ENCODE measurements at regions not wholly inside any gene's neighbourhood (a gene's known extent, or its start where the extent isn't known, plus 50 kb on each side); places are given as distances from the start of the nearest gene placed in this dataset.

DNA sequence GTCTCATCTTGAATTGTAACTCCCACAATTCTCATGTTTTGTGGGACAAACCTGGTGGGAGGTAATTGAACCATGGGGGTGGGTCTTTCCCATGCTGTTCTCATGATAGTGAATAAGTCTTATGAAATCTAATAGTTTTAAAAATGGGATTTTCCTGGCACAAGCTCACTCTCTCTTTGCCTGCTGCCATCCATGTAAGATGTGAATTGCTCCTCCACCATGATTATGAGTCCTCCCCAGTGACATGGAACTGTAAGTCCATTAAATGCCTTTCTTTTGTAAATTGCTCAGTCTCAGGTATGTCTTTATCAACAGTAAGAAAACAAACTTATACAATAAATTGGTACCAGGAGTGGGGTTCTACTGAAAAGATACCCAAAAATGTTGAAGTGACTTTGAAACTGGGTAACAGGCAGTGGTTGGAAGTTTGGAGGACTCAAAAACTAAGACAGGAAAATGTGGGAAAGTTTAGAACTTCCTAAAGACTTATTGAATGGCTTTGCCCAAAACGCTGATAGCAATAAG is 601.4 kb downstream of the ZEB2 start:
- no peak for DNase-seq (ENCODE audit: low read depth)

DNA sequence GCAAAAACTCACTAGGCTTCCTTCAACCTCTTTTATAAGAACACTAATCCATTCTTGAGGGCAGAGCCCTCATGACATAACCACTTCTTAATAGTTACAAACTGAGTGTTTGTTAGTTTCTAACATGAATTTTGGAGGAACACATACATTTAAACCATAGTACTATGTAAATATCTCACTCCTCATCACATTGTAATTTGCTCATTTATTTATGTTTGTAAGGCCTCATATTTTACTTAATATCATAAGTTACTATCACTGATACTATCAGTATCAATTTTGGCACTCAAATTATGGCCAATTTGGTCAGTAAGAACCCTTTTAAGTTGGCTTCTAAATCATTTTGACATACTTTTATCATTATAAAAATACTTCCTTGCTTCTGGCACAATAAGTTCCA is 603.1 kb downstream of the ZEB2 start:
- DNase-seq (ENCODE audit: low read depth): no peak

DNA sequence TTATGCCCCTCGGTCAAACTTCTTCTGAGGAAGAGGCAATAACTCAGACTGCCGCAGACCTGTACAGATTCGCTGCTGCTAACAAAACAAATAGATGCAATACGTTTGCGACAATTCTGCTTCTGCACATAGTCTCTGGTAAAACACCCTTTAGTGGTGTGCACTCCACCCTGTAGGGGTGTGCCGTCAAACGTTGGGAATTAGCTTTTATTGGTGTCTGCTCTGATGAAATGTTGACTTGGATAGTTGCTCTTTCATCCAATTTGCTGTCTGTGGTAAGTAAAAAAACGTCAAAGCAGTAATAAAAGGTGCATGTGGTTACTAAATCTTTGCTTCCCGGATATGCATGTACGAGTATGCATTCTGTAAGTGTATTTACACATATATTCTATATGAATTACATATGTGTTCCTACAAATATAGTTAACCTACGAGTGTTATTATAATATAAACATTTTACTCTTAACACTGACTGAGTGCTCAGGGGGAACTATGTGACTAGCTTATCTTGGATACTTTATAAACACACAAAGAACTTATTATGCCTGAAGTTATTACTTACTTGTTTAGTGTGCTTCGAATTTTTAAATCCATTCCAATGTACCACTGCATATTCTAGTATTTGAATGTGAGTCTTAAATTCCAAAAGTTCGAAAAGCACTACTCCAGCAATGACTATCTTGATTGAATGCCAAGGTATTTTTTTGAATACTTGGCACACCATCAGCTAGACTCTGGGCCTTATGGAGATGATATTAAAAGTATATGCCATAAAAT is 610.2 kb downstream of the ZEB2 start:
- no peak for DNase-seq (ENCODE audit: low read depth)

DNA sequence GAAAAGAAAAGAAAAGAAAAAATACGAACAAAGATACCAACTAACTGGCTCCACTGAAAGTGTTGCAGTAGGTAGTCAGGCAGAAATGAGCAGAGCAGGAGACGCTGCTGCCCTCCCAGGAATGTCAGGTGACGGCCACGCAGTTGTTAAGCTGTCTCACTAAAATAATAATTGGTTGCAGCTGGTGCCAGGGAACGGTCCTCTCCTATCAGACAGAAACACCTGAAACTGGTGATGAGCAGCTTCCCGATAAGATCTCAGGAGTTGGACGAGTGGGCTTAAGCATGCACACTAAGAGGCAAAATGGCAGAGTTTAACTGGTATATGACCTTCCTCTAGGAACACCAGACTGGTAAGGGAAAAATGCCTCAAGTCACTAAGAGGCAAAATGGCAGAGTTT is 611.1 kb downstream of the ZEB2 start:
- no peak for DNase-seq (ENCODE audit: low read depth)

DNA sequence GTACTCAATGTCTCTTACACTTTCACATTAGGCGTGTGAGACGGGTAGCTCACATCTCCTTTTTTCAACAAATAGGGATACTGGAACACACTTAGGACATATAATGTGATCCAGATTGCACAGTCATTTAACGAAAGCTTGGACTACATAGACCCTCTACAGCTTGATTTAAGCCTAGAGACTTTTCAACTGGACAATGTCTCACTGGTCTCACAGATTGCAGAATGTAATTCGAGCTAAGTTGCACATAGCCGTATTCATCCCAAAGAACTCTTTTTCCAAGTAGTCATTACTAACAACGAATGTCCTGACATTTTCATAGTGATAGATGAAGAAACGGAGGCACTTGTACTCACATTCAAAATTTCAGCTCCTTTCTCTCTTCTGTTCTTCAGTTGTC is 612.1 kb downstream of the ZEB2 start:
- no peak for DNase-seq (ENCODE audit: low read depth)

DNA sequence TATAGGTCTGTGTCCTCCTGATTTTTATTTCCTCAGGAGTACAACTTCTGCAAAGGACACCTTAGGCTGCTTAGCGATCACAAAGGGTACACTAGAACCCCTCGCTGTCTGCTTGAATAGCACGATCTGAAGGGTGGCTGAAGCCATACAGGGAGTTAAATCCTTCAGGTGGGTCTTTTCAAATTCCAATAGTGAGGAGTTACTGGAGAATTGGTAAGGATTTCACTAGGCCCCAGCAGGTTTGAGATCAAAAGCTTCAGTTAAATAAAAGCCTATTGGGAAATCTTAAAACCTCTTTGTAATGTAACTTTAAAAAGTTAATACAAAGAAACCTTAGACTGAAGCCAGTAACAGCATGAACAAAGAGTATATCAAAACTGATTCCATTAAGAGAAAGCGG is 613.1 kb downstream of the ZEB2 start:
- no peak for DNase-seq (ENCODE audit: low read depth)

DNA sequence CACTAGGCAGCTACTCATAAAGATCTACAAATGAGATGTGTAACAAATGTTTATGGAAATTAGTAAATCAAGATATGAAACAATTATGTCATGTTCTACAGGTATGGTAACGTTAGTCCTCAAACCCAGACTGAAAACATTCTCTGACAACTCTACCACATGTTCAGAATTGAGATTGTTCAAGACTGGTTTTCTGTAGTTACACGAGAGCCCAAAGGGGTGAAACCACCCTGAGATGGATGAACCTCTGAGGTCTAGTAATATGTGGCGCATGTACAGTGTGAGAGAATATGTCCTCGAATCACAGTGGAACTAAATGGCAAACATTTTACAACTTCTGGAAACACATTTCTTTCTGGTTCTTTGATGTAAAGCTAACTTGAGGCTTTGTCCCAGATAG is 614.3 kb downstream of the ZEB2 start:
- DNase-seq (ENCODE audit: low read depth): no peak

DNA sequence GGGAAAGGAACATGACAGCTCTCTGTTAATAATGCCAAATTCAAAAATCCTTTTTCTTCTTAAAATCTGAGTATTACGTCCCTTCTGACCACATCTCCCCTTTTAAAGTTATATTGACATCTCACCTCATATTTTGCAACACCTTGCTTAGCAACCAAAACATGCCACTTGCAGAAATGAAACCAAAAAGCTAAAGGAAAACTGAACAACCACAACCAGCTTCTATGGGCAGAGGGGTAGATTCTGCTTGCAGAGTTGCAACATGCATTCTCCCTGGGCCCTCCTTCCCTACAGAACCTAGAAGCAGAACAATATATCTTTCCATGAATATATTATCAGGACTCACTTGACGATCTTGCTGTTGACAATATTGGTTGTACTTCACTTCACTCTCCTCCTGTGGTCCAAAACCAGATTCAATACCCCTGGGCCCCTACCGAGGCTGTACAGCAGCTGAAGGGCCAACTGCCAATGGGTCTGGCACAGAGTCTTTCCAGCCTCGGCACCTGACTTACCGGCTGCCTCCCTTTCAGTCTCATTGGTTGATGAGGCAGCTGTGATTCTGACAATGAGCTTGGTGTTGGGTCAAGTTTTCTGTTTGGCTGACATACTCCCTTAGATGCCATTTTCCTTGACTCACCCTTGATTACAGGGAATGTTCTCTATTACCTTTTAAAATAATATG is 616.6 kb downstream of the ZEB2 start:
- peak; percentile 51 for DNase-seq (ENCODE audit: low read depth)

DNA sequence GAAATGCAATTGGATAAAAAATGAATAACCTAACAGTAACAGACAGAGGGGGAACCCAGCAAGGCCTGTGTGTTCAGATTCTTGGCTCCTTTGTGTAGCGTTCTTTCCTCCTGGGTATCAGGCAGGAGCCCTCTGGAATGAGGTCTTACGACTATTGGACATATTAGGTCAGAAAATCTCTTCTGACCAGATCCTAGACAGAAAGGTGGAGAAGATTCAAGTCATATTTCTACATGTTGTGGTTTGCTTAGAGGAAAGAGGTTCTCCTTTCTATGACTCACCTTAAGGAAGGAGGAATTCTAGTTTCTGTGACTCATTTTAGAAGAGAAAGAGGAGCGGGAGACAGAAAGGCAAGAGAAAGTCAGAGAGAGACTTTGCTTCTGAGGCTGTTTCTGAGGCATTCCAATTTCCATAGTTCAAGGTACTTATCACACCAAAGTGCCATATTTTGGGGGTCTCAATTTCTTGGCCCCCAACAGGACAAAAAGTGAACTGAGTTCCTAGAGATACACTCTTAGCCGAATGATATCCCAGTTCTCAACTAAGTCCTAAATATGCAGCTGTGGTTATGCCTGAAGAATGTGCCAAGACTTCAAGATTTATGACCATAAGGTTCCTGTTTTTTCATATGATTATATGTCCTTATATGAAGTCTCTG is 618.6 kb downstream of the ZEB2 start:
- DNase-seq (ENCODE audit: low read depth): peak; percentile 97

DNA sequence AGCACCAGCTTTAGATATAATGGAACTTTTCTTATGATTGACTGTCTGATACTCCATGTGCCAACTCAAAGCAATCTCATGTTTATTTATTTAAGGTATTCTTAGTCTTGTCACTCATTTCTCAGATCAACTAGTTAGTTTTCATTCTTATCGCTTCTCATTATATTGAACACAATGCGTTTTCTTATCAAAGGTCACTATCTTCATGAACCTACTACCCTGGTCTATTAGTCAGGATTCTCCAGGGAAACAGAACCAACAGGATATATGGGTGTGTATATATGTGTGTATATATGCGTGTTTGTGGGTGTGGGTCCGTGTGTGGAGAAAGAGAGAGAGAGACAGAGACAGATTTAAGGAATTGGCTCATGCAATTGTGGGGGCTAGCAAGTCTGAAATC is 619.9 kb downstream of the ZEB2 start:
- DNase-seq (ENCODE audit: low read depth): no peak

DNA sequence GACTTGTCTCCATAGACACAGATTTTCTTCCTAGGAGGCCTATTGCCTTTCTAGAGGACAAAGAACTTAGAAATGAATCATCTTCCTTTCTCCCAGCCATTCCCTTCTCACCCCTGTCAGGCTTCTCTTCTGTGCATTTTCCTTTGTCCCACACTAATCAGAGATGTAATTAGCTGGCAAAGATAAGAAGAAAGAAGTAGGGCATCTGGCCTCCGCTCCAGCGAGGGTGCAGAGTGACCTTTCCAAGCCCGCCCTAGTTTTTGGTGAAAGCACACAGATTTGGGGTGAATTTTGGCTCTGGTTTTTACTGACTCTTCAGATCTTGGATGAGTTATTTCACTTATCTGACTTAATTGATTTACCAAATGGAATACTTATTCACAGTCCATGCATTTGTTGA is 626.5 kb downstream of the ZEB2 start:
- no peak for DNase-seq (ENCODE audit: low read depth)

DNA sequence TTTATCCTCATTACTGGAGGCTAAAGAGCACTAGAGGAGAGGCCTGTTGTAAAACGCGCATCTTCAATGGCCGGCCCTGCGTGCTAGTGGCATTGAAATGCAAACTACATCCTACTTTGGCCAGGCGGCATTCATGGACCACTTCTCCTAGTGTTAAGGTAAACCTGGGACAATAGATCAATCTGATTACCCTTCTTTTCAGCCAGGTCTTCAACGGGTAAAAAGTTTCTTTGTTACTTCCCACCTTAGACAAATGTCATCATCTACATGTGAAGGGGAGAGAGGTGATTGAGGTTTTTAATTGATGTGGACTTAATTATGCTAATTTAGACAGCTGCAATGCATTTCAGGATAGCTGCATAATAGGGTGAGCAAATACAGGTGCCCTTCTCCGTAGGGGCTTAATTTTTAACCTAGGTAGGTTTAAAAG is 628.0 kb downstream of the ZEB2 start:
- DNase-seq (ENCODE audit: low read depth): no peak

DNA sequence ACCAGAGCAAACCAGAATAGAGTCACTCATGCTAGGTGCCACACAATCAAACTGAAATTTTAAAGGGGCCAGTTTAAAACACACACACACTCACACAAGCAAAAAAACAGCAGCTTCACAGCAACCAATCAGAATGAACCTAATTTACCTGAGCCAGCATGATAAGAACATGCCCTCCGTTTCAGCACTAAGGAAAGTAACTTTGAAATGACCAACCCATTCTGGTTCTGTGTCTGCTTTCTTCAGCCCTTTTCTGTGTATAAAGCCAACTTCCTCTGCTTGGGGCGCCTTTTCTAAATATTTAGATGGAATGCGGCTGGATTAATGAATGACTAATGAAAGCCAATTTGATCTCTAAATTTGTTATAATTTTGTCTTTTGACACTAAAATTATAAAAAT is 629.1 kb downstream of the ZEB2 start:
- DNase-seq (ENCODE audit: low read depth): no peak

DNA sequence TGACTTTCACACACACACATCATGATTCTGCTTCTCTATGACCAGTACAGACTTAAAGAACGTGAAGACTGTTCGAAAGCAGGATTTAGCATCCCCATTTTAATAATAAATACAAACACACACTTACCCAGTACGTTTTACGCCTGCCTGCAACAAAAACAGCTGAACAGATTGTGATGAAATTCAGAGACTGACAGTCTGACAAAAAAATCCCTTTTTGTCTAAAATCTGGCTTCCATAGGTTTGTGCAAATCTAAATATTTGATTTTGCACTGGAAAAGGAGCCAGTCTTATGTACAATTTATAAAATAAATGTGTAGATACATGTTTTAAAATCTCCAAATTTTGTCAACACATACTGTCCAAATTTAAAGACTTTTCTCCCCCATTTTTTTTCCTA is 630.7 kb downstream of the ZEB2 start:
- no peak for DNase-seq (ENCODE audit: low read depth)

DNA sequence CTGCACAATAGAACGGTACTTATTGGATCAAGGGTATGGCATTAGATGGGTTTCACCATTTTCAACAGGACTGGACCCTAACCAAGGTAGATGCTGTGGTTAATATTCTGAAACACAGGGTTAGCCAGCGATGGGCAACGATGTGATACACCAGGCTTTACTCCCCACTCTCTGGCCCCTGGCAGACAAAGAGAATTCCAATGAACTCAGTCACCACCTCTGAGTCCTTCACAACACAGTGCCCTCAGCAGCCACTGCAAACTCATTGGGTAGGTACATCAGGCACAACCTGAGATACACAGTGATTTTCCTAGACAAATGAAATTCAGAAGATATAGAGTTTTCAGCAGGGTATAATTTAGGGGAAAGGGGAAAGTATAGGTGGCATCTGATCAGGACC is 634.5 kb downstream of the ZEB2 start:
- DNase-seq (ENCODE audit: low read depth): peak; percentile 24

DNA sequence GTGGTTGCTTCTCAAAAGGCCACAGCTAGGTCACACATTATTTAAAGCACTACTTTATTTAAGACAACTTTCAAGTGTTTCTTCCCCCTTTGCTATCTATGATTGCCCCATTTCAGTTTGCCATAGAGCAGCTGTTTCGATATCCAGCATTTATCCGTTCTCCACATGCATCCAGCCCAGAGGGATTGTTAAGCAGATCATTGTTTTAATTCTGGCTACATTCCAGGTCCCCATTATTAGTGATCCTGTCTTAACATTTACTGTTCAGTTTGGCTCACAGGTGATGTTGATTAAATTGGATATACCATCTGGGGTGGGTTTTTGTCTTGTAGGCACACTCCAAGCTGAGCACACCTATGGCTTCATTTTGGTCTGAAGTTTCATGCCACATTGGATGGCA is 638.7 kb downstream of the ZEB2 start:
- no peak for DNase-seq (ENCODE audit: low read depth)

DNA sequence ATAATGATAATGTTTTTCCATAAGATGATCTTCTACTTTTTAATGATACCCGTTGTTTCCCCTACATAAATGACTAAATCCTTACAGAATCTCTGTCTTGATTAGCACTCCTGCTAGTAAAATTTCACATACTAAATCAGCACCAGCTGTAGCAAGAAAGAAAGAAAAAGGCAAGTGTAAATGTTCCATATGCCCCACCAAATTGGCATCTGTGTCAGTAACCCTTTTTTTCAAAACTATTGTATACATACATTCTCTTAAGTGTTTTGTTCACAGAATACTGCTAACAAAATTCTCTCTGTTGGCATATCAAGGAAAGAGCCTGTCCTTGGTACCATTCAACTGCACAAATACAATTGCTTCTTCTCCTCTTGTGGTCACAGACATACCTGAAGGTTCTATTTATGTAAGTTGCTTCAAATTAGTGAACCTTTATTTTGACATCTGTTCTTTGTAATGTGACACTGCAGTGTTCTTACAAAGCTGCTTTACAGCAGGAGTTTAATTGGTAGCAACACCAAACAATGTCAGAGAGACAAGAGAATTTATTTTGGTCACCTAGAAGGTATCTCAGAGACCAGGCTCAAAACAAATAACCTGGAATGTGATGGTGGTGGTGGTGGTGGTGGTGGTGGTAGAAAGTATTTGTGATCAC is 641.9 kb downstream of the ZEB2 start:
- no peak for DNase-seq (ENCODE audit: low read depth)

DNA sequence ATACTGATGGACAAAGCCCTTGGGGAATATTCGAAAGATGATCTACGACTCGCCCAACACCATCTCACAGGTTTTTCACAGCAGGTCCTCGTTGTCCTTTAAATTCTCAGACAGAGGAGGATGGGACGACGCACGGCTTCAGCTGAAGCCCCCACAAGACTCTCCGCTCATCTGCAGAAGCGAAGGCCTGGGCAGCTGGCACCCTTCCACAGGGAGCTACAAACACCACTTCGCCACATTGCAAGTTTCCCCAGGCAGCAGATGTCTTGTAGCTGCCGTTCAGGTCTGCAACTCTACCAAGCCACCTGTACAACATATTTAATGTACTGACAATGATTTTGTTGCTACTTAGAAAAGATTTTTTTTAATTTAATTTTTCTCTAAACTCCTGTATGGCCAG is 642.9 kb downstream of the ZEB2 start:
- DNase-seq (ENCODE audit: low read depth): no peak

DNA sequence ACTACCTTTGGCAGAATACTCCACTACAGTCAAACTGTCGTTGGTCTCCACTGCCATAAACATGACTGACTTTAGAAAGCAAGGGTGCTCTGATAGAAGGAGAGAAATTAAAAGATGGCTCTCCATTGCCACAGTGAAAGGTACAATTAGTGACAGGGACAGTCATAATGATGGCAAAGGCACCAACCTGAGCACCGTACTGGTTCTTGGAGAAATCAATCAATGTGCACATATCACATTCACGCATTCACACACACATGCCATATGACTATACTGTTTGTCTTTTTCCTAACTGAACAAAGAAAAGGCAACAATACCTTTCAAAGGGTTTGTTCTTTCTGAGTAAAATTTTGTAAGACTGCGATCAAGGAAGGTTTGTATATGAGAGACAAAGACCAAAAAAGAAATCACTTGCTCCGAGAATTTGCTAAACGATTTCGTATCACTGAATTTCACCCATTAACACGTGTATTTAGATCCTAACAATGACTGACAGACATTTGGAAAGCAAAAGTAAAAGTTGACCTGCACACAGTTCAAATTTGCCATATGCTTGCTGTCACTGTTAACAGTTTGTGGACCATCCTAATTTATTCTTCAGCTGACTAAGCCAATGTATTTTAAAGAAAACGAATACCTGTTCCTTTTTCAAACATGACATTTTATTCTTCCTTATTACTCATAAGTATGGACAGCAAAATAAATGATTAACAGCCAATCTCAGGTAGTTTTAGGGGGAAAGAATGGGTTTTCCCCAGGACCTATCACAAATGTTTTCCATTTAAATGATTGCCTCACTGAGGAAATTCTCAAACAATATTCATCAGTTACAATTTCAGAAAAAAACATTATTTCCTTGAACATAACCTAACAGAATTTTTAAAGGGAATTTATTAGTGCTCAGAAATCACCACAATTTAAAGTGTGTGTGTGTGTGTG is 644.4 kb downstream of the ZEB2 start:
- no peak for DNase-seq (ENCODE audit: low read depth)

DNA sequence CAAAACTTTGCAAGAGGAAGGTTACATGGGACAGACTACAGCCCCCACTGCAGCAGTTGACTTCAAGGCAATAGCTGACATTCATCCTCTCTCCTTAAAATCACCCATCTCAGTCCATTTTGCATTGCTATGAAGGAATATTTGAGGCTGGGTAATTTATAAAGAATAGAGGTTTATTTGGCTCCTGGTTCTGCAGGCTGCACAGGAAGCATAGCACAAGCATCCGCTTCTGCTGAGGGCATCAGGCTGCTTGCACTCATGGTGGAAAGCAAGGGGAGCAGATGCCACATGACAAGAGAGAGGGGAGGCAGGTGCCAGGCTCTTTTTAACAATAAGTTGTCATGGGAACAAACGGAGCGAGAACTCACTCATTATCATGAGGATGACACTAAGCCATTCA is 646.0 kb downstream of the ZEB2 start:
- no peak for DNase-seq (ENCODE audit: low read depth)

DNA sequence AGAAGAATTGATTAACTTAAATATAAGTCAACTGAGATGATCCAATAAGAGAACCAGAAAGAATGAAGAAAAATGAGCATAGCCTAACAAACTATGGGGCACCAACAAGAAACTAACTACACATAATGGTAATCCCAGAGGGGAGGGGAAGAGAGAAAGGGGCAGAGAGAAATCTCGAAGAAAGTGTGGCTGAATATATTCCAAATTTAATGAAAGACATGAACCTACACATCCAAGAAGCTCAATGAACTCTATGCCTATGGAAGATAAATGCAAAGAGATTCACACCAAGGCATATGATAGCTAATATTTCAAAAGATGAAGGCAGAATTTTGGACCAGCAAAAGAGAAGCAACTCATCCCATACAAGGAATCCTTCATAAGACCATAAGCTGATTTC is 649.2 kb downstream of the ZEB2 start:
- no peak for DNase-seq (ENCODE audit: low read depth)

All from amniotic epithelial cell (primary cell).